ENCODE measurements at regions not wholly inside any gene's neighbourhood (a gene's known extent, or its start where the extent isn't known, plus 50 kb on each side); places are given as distances from the start of the nearest gene placed in this dataset.

DNA sequence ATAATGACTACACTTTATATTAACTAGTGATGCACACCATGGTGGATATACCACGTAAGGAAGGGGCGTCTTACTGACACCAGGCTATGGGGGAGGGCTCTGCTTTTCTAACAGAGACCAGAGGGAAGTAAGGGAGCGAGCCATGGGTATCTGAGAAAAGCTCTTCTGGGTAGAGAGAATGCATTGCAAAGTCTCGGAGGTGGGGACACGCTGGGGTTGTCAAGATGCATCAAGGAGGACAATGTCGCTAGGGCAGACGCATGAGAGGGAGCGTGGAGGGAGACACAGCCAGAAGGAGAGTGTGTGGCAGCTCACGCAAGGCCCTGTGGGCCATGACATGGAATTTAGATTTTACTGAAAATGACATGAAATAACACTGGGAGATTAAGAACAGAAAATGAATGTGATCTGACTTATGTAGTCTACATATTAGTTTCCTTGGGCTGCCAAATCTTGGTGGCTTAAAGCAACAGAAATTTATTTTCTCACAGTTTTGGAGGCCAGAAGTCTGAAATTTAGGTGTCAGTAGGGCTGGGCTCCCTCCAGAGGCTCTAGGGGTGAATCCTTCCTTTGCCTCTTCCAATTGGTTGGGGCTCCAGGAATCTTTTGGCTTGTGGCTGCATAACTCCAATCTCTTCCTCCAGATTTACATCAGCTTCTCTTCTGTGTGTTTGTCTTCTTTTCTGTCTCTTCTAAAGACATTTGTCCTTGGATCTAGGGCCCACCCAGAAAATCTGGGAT is 352.2 kb downstream of the CYRIA start:
- Histone ChIP-seq H3K9me1 (ENCODE audit: insufficient read depth, low read length) (no peaks in the 10 kb centered on the region), H3K4me3 (ENCODE audit: insufficient read depth, low read depth, low read length) (no peak overlapping the region), H2BK15ac (ENCODE audit: low read depth, low read length) (no peak overlapping the region), H3K79me1 (ENCODE audit: low read depth in 1 of 2, low read length in 2 of 2) (no peaks in the 10 kb centered on the region), H3K56ac (ENCODE audit: extremely low read depth, insufficient read depth, low read length) (no peak overlapping the region), H3K4me2 (ENCODE audit: low read depth, low read length) (no peak overlapping the region), H3K14ac (replicated peaks; ENCODE audit: low read depth, low read length) (no peak overlapping the region), H3K23ac (ENCODE audit: low read depth, low read length) (no peak overlapping the region), H3K27me3 (ENCODE audit: control insufficient read depth, insufficient read depth, low read length) (no peaks in the 10 kb centered on the region), H2AK5ac (ENCODE audit: low read depth, low read length) (no peak overlapping the region), H2BK5ac (ENCODE audit: low read depth, low read length, poor library complexity, severe bottlenecking) (no peak overlapping the region), H3K4ac (ENCODE audit: low read depth, low read length) (no peak overlapping the region), H4K20me1 (ENCODE audit: insufficient read depth, low read length) (no peaks in the 10 kb centered on the region), H3K9me3 (ENCODE audit: control insufficient read depth, insufficient read depth, low read length) (peaks cover 31% of the 10 kb centered on the region), H3K36me3 (ENCODE audit: control insufficient read depth, insufficient read depth, low read length) (no peaks in the 10 kb centered on the region), H4K8ac (ENCODE audit: low read depth in 2 of 2, low read length in 2 of 2) (no peak overlapping the region), H4K5ac (ENCODE audit: low read depth, low read length) (no peak overlapping the region), H3K27ac (ENCODE audit: insufficient read depth, low read length) (no peak overlapping the region), H2BK120ac (ENCODE audit: low read depth, low read length) (no peak overlapping the region), H3K9ac (ENCODE audit: low read depth, low read length) (no peak overlapping the region), H4K91ac (ENCODE audit: insufficient read depth, low read depth, low read length) (no peak overlapping the region), H3K4me1 (ENCODE audit: control insufficient read depth, insufficient read depth, low read length) (no peaks in the 10 kb centered on the region), H2BK20ac (ENCODE audit: low read depth, low read length) (no peak overlapping the region), H3K18ac (ENCODE audit: low read depth, low read length) (no peak overlapping the region), H2AK9ac (replicated peaks; ENCODE audit: low read depth, low read length, poor library complexity) (no peak overlapping the region), H2AFZ (replicated peaks; ENCODE audit: low read length, poor library complexity) (no peak overlapping the region)
- WGBS, 2 experiments (ENCODE audit: extremely low coverage in 2 of 2, insufficient read length in 1 of 2): 71% methylated on average over 6 of the region's 9 CpGs; no CpG with 5 or more reads in 1 of the 2 experiments
- intact Hi-C loops (cut with micrococcal nuclease): no loop called here
- ATAC-seq (ENCODE audit: low read depth) (no peak), DNase-seq (no peak)
- POLR2A ChIA-PET (ENCODE audit: unreplicated experiment): no interaction called here
- CTCF ChIA-PET: no interaction called here
- BruUV-seq (replicated peaks): no TSS peak
- dilution Hi-C loops (cut with HindIII; ENCODE audit: low sequenced_read_pairs, unreplicated experiment): no loop called here
- in situ Hi-C loops (cut with MboI; ENCODE audit: low sequenced_read_pairs): no loop called here
- TF ChIP-seq BHLHE40 (IDR thresholded peaks at IDR 0.05; ENCODE audit: low read depth, low read length) (no peak), MAZ (IDR thresholded peaks at IDR 0.05; ENCODE audit: borderline replicate concordance, low read depth, low read length) (no peak), CEBPB (IDR thresholded peaks at IDR 0.05; ENCODE audit: low read depth, low read length) (no peak), CTCF (conservative IDR thresholded peaks at IDR 0.05; ENCODE audit: low read depth, low read length) (no peak), USF2 (IDR thresholded peaks at IDR 0.05; ENCODE audit: low read depth, low read length) (no peak), NFE2L2 (IDR thresholded peaks at IDR 0.05; ENCODE audit: low read depth, low read length) (no peak), SMC3 (IDR thresholded peaks at IDR 0.05; ENCODE audit: low read depth, low read length) (no peak), MXI1 (IDR thresholded peaks at IDR 0.05; ENCODE audit: borderline replicate concordance, low read depth, low read length) (no peak), MAFK (IDR thresholded peaks at IDR 0.05; ENCODE audit: low read depth, low read length) (no peak)
- TF ChIP-seq, protein P1, sequence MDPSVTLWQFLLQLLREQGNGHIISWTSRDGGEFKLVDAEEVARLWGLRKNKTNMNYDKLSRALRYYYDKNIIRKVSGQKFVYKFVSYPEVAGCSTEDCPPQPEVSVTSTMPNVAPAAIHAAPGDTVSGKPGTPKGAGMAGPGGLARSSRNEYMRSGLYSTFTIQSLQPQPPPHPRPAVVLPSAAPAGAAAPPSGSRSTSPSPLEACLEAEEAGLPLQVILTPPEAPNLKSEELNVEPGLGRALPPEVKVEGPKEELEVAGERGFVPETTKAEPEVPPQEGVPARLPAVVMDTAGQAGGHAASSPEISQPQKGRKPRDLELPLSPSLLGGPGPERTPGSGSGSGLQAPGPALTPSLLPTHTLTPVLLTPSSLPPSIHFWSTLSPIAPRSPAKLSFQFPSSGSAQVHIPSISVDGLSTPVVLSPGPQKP (IDR thresholded peaks at IDR 0.05; ENCODE audit: borderline replicate concordance, low read depth, low read length): no peak

All from IMR-90 (cell line).